Neural cell (in vitro differentiated cells): ENCODE measurements at regions not wholly inside any gene's neighbourhood (a gene's known extent, or its start where the extent isn't known, plus 50 kb on each side); places are given as distances from the start of the nearest gene placed in this dataset.
"Not testable (repeated sequence)": the region's sequence is repeated elsewhere in the genome, so short reads cannot be mapped to it uniquely, and the experiment has no call there.

Experiments used
- H2AFZ ChIP-seq: fragments of 200-600, 300-800 bp; sonication (generic), shearing (Covaris generic); 2 replicates; pipeline ENCODE4 v1.6.0; 2014; ENCODE audit warnings: low read depth, mild to moderate bottlenecking, antibody characterized with exemption, low read length, moderate library complexity
- H3F3A ChIP-seq: fragments of 200-600 bp; shearing (Covaris generic); 2 replicates; pipeline ENCODE4 v1.6.1; 2016; ENCODE audit warnings: mild to moderate bottlenecking, moderate library complexity, mixed read lengths, antibody characterized with exemption, low read length; ENCODE audit not compliant: insufficient read depth, poor library complexity, severe bottlenecking
- H3K27ac ChIP-seq: fragments of 200-600, 300-800 bp; sonication (generic), shearing (Covaris generic); 2 replicates; pipeline ENCODE4 v1.5.1; 2014; ENCODE audit warnings: mild to moderate bottlenecking, low read length, moderate library complexity
- H3K27me3 ChIP-seq: fragments of 300-800, 200-600 bp; sonication (generic), shearing (Covaris generic); 2 replicates; pipeline ENCODE4 v1.6.0; 2014; ENCODE audit warnings: mild to moderate bottlenecking, low read depth, low read length, moderate library complexity; ENCODE audit not compliant: insufficient read depth
- H3K36me3 ChIP-seq: fragments of 300-800, 200-600 bp; sonication (generic), shearing (Covaris generic); 2 replicates; pipeline ENCODE4 v1.5.1; 2014; ENCODE audit warnings: mild to moderate bottlenecking, antibody characterized with exemption, low read length, moderate library complexity; ENCODE audit not compliant: insufficient read depth
- H3K4me2 ChIP-seq: fragments of 300-800, 200-600 bp; sonication (generic), shearing (Covaris generic); 2 replicates; pipeline ENCODE4 v1.6.0; 2014; ENCODE audit warnings: mild to moderate bottlenecking, low read length
- H3K4me3 ChIP-seq: fragments of 300-800, 200-600 bp; sonication (generic), shearing (Covaris generic); 2 replicates; pipeline ENCODE4 v1.5.1; 2014; ENCODE audit warnings: mild to moderate bottlenecking, low read length, moderate library complexity
- H3K79me2 ChIP-seq: fragments of 200-600 bp; shearing (Covaris generic); replicated peaks from 2 replicates; pipeline ENCODE4 v1.6.0; 2014; ENCODE audit warnings: mild to moderate bottlenecking, low read length, moderate library complexity; ENCODE audit not compliant: insufficient read depth
- H3K9ac ChIP-seq: fragments of 300-800, 200-600 bp; sonication (generic), shearing (Covaris generic); 2 replicates; pipeline ENCODE4 v1.6.1; 2016; ENCODE audit warnings: mild to moderate bottlenecking, low read length, mixed read lengths
- H3K9me2 ChIP-seq: fragments of 200-600 bp; shearing (Covaris generic); 2 replicates; pipeline ENCODE4 v1.6.1; 2016; ENCODE audit warnings: mild to moderate bottlenecking, low read length, mixed read lengths; ENCODE audit not compliant: insufficient read depth
- H3K9me3 ChIP-seq: fragments of 200-600, 300-800 bp; sonication (generic), shearing (Covaris generic); 2 replicates; pipeline ENCODE4 v1.6.1; 2016; ENCODE audit warnings: mild to moderate bottlenecking, mixed run types, low read length, moderate library complexity, mixed read lengths
- H4K20me1 ChIP-seq: fragments of 200-600 bp; shearing (Covaris generic); 2 replicates; pipeline ENCODE4 v1.6.1; 2016; ENCODE audit warnings: mild to moderate bottlenecking, mixed run types; ENCODE audit not compliant: insufficient read depth
- EP300 ChIP-seq: fragments of 450-650 bp; conservative IDR thresholded peaks from 2 replicates; pipeline ENCODE4 v1.6.1; 2014; ENCODE audit warnings: antibody characterized with exemption, mild to moderate bottlenecking, moderate library complexity; ENCODE audit not compliant: poor library complexity, severe bottlenecking
- EZH2 ChIP-seq: fragments of 200-600, 300-800 bp; shearing (Covaris generic), sonication (generic); IDR thresholded peaks from 2 replicates; pipeline ENCODE4 v1.6.1; 2014; ENCODE audit warnings: antibody characterized with exemption, low read length, borderline replicate concordance, mild to moderate bottlenecking; ENCODE audit not compliant: insufficient read depth, poor library complexity, severe bottlenecking
- MXI1 ChIP-seq: fragments of 450-650 bp; conservative IDR thresholded peaks from 2 replicates; pipeline ENCODE4 v1.6.1; 2014; ENCODE audit warnings: antibody characterized with exemption, mild to moderate bottlenecking; ENCODE audit not compliant: poor library complexity, severe bottlenecking
- POLR2AphosphoS5 ChIP-seq: IDR thresholded peaks from 2 replicates; pipeline ENCODE4 v1.6.1; 2012
- RAD21 ChIP-seq: fragments of 450-650 bp; conservative IDR thresholded peaks from 2 replicates; pipeline ENCODE4 v1.6.1; 2014; ENCODE audit warnings: antibody characterized with exemption, mild to moderate bottlenecking, moderate library complexity
- REST ChIP-seq: IDR thresholded peaks from 2 replicates; pipeline ENCODE4 v1.6.1; 2012; ENCODE audit warnings: borderline replicate concordance
- SMC3 ChIP-seq: fragments of 450-650 bp; conservative IDR thresholded peaks from 2 replicates; pipeline ENCODE4 v1.6.1; 2014; ENCODE audit warnings: antibody characterized with exemption, mild to moderate bottlenecking, moderate library complexity; ENCODE audit not compliant: poor library complexity
- TAF1 ChIP-seq: IDR thresholded peaks from 2 replicates; pipeline ENCODE4 v1.6.1; 2012; ENCODE audit warnings: low read depth
- TF ChIP-seq, protein P1 (sequence below): fragments of 450-650 bp; IDR thresholded peaks from 2 replicates; pipeline ENCODE4 v1.5.1; 2014; ENCODE audit warnings: antibody characterized with exemption, mild to moderate bottlenecking, moderate library complexity; ENCODE audit not compliant: poor library complexity, severe bottlenecking

- no peak for TF ChIP-seq EZH2
- no peak for TF ChIP-seq TAF1
- no peak for TF ChIP-seq SMC3
- TF ChIP-seq POLR2AphosphoS5: no peak
Measured at GRCh38 chr13:87553142-87553541, 118.0 kb upstream of the SLITRK5 start (continued).

DNA sequence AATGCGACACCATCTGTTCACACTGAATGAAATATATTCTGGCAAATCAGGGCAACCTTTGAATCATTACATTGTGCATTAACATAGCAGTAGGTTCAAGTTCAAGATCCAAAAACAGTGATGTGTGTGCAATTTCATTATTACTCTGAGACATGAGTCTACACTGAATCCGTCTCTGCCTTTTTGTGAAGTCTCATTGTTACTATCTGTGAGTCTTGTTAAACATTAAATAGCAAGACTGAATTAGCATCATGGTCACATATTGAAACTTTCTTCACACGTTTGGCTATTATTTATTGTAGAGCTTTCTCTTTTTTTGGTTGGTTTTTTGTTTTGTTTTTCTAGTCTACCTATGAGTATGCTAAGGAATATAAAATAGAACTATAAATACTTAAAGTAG is 117.1 kb upstream of the SLITRK5 start:
- Histone ChIP-seq H3F3A (no peaks in the 10 kb centered on the region), H3K9ac (no peak overlapping the region), H3K27ac (no peak overlapping the region), H3K79me2 (no peaks in the 10 kb centered on the region), H4K20me1 (no peaks in the 10 kb centered on the region), H3K9me2 (no peaks in the 10 kb centered on the region), H3K9me3 (no peaks in the 10 kb centered on the region), H2AFZ (no peak overlapping the region), H3K36me3 (no peaks in the 10 kb centered on the region), H3K4me2 (no peak overlapping the region), H3K27me3 (no peaks in the 10 kb centered on the region), H3K4me3 (no peak overlapping the region)
- TF ChIP-seq SMC3 (no peak), EZH2 (no peak), RAD21 (no peak), REST (no peak), TAF1 (no peak), MXI1 (no peak), POLR2AphosphoS5 (no peak), EP300 (no peak)
- TF ChIP-seq, protein P1, sequence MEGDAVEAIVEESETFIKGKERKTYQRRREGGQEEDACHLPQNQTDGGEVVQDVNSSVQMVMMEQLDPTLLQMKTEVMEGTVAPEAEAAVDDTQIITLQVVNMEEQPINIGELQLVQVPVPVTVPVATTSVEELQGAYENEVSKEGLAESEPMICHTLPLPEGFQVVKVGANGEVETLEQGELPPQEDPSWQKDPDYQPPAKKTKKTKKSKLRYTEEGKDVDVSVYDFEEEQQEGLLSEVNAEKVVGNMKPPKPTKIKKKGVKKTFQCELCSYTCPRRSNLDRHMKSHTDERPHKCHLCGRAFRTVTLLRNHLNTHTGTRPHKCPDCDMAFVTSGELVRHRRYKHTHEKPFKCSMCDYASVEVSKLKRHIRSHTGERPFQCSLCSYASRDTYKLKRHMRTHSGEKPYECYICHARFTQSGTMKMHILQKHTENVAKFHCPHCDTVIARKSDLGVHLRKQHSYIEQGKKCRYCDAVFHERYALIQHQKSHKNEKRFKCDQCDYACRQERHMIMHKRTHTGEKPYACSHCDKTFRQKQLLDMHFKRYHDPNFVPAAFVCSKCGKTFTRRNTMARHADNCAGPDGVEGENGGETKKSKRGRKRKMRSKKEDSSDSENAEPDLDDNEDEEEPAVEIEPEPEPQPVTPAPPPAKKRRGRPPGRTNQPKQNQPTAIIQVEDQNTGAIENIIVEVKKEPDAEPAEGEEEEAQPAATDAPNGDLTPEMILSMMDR: no peak

DNA sequence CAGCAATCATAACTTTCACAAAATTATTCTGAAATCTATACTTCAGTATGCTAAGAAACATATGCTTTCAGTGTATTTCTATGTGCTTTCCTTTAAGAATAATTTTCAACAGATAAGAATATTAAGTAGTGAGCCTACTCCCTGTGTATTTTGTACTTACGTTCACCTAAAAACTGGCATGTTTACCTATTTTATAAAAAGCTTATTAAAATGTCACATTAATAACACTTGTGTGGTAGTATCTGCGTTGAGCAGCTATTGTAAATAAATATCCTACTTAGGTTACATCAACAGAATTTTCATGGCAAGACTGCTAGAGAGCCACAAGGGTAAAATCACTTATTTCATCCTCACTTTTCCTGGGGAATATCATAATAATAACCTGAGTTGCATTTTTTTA is 113.4 kb upstream of the SLITRK5 start:
- Histone ChIP-seq H3K27me3 (no peaks in the 10 kb centered on the region), H3K9me3 (no peaks in the 10 kb centered on the region), H2AFZ (no peak overlapping the region), H4K20me1 (no peaks in the 10 kb centered on the region), H3K9ac (no peak overlapping the region), H3K36me3 (no peaks in the 10 kb centered on the region), H3F3A (no peaks in the 10 kb centered on the region), H3K4me2 (no peak overlapping the region), H3K9me2 (no peaks in the 10 kb centered on the region), H3K79me2 (no peaks in the 10 kb centered on the region), H3K4me3 (no peak overlapping the region), H3K27ac (no peak overlapping the region)
- TF ChIP-seq REST (no peak), TAF1 (no peak), MXI1 (no peak), EZH2 (no peak), RAD21 (no peak), SMC3 (no peak), POLR2AphosphoS5 (no peak), EP300 (no peak)
- TF ChIP-seq, protein P1: no peak

GRCh38 chr13:87561580-87561979 is 109.6 kb upstream of the SLITRK5 start:
- H3K27ac ChIP-seq, H3K4me3 ChIP-seq, H3K4me2 ChIP-seq, H3F3A ChIP-seq, H3K79me2 ChIP-seq, H4K20me1 ChIP-seq, H3K36me3 ChIP-seq, H3K9ac ChIP-seq, H3K27me3 ChIP-seq, H3K9me2 ChIP-seq, H2AFZ ChIP-seq, H3K9me3 ChIP-seq: not testable (repeated sequence)
